Endothelial cell of umbilical vein (primary cell): ENCODE measurements at regions not wholly inside any gene's neighbourhood (a gene's known extent, or its start where the extent isn't known, plus 50 kb on each side); places are given as distances from the start of the nearest gene placed in this dataset.

Experiments
- BruUV-seq: library from RNA; stranded (reverse); fragments of 400-500 nt; replicated peaks from 2 replicates; lab custom pipeline; 2021; lab: Mats Ljungman, UMichigan
- CTCF ChIA-PET: fragments of 300-600, 350-600 bp; sonication (Branson Sonifier 250); formaldehyde crosslinking; loops from one replicate; lab custom pipeline; 2021; ENCODE audit warnings: antibody characterized with exemption, inconsistent platforms; lab: Charles Lee
- POLR2A ChIA-PET: fragments of 300-600, 350-600 bp; sonication (Branson Sonifier 250); formaldehyde crosslinking; loops from one replicate; lab custom pipeline; 2021; ENCODE audit warnings: antibody characterized with exemption, inconsistent platforms; lab: Charles Lee
- DNase-seq: peaks from one replicate; pipeline ENCODE4 v3.0.0-alpha.2; 2011; ENCODE audit warnings: low read depth, low spot score
- FAIRE-seq: peaks from 2 replicates; lab custom pipeline; 2011; peaks lifted over from hg19 to GRCh38; lab: Jason Lieb, UNC
- H2AFZ ChIP-seq: 2 replicates; pipeline ENCODE4 v1.6.0; 2012; ENCODE audit warnings: low read depth, low read length, control low read depth, inconsistent platforms
- H3K27ac ChIP-seq: 2 replicates; pipeline ENCODE4 v1.5.1; 2011; ENCODE audit warnings: low read depth, mild to moderate bottlenecking, control low read depth, low read length, moderate library complexity; ENCODE audit not compliant: insufficient read depth
- H3K27me3 ChIP-seq, 2 experiments: 2 replicates each; pipeline versions ENCODE4 v1.6.0 to v1.6.1; 2011; ENCODE audit warnings: low read length in 2 of 2, mixed read lengths in 1 of 2; ENCODE audit not compliant: control insufficient read depth in 2 of 2, insufficient read depth in 2 of 2
- H3K36me3 ChIP-seq, 2 experiments: 2 replicates in 1 of 2; 3 replicates in 1 of 2; pipeline ENCODE4 v1.5.1; 2011; ENCODE audit warnings: low read length in 2 of 2, mild to moderate bottlenecking in 1 of 2, moderate library complexity in 1 of 2; ENCODE audit not compliant: control insufficient read depth in 2 of 2, insufficient read depth in 2 of 2; ENCODE audit errors: extremely low read depth in 1 of 2
- H3K4me1 ChIP-seq: 3 replicates; pipeline ENCODE4 v1.5.1; 2011; ENCODE audit warnings: mild to moderate bottlenecking, low read length; ENCODE audit not compliant: control insufficient read depth, insufficient read depth; ENCODE audit errors: extremely low read depth
- H3K4me2 ChIP-seq: 2 replicates; pipeline ENCODE4 v1.6.1; 2011; ENCODE audit warnings: low read length, control low read depth, mixed read lengths; ENCODE audit not compliant: insufficient read depth
- H3K4me3 ChIP-seq, 3 experiments: fragments of 200-600 bp in 1 of 3; sonication (generic), shearing (Covaris generic) in 1 of 3; replicated peaks in 1 of 3; 2 replicates each; pipeline ENCODE4 v1.5.1; 2011 to 2016; ENCODE audit warnings: control low read depth in 3 of 3, low read length in 3 of 3, mild to moderate bottlenecking in 2 of 3, inconsistent platforms in 1 of 3, low read depth in 1 of 3, moderate library complexity in 1 of 3; ENCODE audit not compliant: insufficient read depth in 1 of 3
- H3K79me2 ChIP-seq: 2 replicates; pipeline ENCODE4 v1.6.0; 2012; ENCODE audit warnings: low read length, inconsistent platforms; ENCODE audit not compliant: control insufficient read depth, insufficient read depth
- H3K9ac ChIP-seq: replicated peaks from 2 replicates; pipeline ENCODE3; 2011; ENCODE audit warnings: low read length, control low read depth; ENCODE audit not compliant: insufficient read depth; ENCODE audit errors: extremely low read depth
- H3K9me1 ChIP-seq: replicated peaks from 3 replicates; pipeline ENCODE4 v1.6.0; 2011; ENCODE audit warnings: mild to moderate bottlenecking, low read length; ENCODE audit not compliant: control insufficient read depth, insufficient read depth; ENCODE audit errors: extremely low read depth
- H3K9me3 ChIP-seq: replicated peaks from 2 replicates; pipeline ENCODE4 v1.5.1; 2012; ENCODE audit warnings: low read length, inconsistent platforms; ENCODE audit not compliant: control insufficient read depth, insufficient read depth
- H4K20me1 ChIP-seq: replicated peaks from 2 replicates; pipeline ENCODE3; 2011; ENCODE audit warnings: mild to moderate bottlenecking, low read length; ENCODE audit not compliant: control insufficient read depth, insufficient read depth; ENCODE audit errors: extremely low read depth
- EZH2 ChIP-seq: IDR thresholded peaks from 2 replicates; pipeline ENCODE4 v1.6.1; 2012; ENCODE audit warnings: borderline replicate concordance, low read depth, mild to moderate bottlenecking, moderate library complexity, low read length, inconsistent platforms; ENCODE audit not compliant: severe bottlenecking
- FOS ChIP-seq: IDR thresholded peaks from 2 replicates; pipeline ENCODE4 v1.6.1; 2011; ENCODE audit warnings: mild to moderate bottlenecking, low read length, moderate library complexity, borderline replicate concordance; ENCODE audit not compliant: insufficient read depth
- GATA2 ChIP-seq: IDR thresholded peaks from 2 replicates; pipeline ENCODE4 v1.7.0; 2011; ENCODE audit warnings: low read depth, mild to moderate bottlenecking, moderate library complexity, mixed read lengths, low read length; ENCODE audit not compliant: insufficient read length, insufficient read depth
- JUN ChIP-seq: IDR thresholded peaks from 2 replicates; pipeline ENCODE4 v1.6.1; 2011; ENCODE audit warnings: borderline replicate concordance, low read depth; ENCODE audit not compliant: insufficient read length, insufficient read depth
- MYC ChIP-seq: IDR thresholded peaks from one replicate; pipeline ENCODE4 v1.6.1; 2011; ENCODE audit warnings: mild to moderate bottlenecking, low read depth, low read length
- POLR2A ChIP-seq: IDR thresholded peaks from 2 replicates; pipeline ENCODE4 v1.6.1; 2012; ENCODE audit warnings: low read depth, mild to moderate bottlenecking, control low read depth, low read length
- POLR2AphosphoS5 ChIP-seq: IDR thresholded peaks from 2 replicates; pipeline ENCODE4 v1.6.1; 2012; ENCODE audit warnings: low read depth, mild to moderate bottlenecking, control low read depth, low read length, moderate library complexity; ENCODE audit not compliant: insufficient read depth
- dilution Hi-C: fragments of 300-500 bp; cut with MboI; formaldehyde crosslinking; loops from one replicate; pipeline ENCODE4 v1.15.0; 2019; ENCODE audit warnings: low sequenced_read_pairs; ENCODE audit not compliant: extremely low pct_ligation_motif_present
- intact Hi-C: fragments of 100-400 bp; cut with micrococcal nuclease; formaldehyde crosslinking; loops from one replicate; pipeline ENCODE4 v1.10.0; 2022
- TF ChIP-seq, protein P1 (sequence below), 2 donors: IDR thresholded peaks; 1 replicate in 1 of 2; 2 replicates in 1 of 2; pipeline ENCODE4 v1.5.1; 2011; ENCODE audit warnings: low read length in 2 of 2, mild to moderate bottlenecking in 2 of 2, moderate library complexity in 2 of 2, control low read depth in 1 of 2, inconsistent platforms in 1 of 2, low read depth in 1 of 2; ENCODE audit not compliant: insufficient read depth in 1 of 2; ENCODE audit errors: extremely low read depth in 1 of 2
- TF ChIP-seq, protein P2 (sequence below): IDR thresholded peaks from 2 replicates; pipeline ENCODE4 v1.6.1; 2011; ENCODE audit not compliant: insufficient read depth, insufficient read length

DNA sequence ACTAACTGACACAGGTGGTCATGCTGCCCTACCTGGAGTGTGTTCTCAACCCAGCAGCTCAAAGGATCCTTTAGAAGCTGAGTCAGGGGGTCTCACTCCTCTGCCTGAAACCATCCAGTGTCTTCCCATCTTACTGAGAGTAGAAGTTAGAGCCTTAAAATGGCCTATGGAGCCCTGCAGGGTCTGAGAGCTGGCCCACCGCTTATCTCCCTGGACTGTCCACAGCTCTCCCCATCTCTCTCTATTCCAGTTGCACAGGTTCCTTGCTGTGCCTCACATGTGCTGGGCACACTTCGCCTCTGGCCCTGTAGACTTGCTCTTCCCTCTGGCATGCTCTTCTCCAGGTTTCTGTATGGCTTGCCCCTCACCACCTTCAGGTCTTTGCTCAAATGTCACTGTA is 148.6 kb upstream of the CACNA1E start:
- Histone ChIP-seq H3K9me1 (no peaks in the 10 kb centered on the region), H4K20me1 (no peaks in the 10 kb centered on the region), H3K4me1 (no peaks in the 10 kb centered on the region), H3K9me3 (no peaks in the 10 kb centered on the region), H3K27ac (no peak overlapping the region), H2AFZ (no peak overlapping the region), H3K4me2 (no peak overlapping the region), H3K4me3 (no peak overlapping the region), H3K9ac (no peak overlapping the region), H3K36me3 (no peaks in the 10 kb centered on the region), H3K27me3 (no peaks in the 10 kb centered on the region), H3K79me2 (no peaks in the 10 kb centered on the region)
- TF ChIP-seq JUN, result no peak
- TF ChIP-seq EZH2, result no peak
- TF ChIP-seq, protein P1, sequence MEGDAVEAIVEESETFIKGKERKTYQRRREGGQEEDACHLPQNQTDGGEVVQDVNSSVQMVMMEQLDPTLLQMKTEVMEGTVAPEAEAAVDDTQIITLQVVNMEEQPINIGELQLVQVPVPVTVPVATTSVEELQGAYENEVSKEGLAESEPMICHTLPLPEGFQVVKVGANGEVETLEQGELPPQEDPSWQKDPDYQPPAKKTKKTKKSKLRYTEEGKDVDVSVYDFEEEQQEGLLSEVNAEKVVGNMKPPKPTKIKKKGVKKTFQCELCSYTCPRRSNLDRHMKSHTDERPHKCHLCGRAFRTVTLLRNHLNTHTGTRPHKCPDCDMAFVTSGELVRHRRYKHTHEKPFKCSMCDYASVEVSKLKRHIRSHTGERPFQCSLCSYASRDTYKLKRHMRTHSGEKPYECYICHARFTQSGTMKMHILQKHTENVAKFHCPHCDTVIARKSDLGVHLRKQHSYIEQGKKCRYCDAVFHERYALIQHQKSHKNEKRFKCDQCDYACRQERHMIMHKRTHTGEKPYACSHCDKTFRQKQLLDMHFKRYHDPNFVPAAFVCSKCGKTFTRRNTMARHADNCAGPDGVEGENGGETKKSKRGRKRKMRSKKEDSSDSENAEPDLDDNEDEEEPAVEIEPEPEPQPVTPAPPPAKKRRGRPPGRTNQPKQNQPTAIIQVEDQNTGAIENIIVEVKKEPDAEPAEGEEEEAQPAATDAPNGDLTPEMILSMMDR (IDR thresholded peaks at IDR 0.05; ENCODE audit: extremely low read depth in 1 of 2, insufficient read depth in 1 of 2, low read depth in 1 of 2, low read length in 2 of 2), result no peak
- TF ChIP-seq POLR2AphosphoS5, result no peak
- TF ChIP-seq GATA2, result no peak
- TF ChIP-seq MYC, result no peak
- ChIA-PET POLR2A (no interaction called here), CTCF (no interaction called here)
- dilution Hi-C loops (no loop called here), intact Hi-C loops (no loop called here)
- BruUV-seq, result no TSS peak
- DNase-seq, result no peak
- FAIRE-seq, result no peak

DNA sequence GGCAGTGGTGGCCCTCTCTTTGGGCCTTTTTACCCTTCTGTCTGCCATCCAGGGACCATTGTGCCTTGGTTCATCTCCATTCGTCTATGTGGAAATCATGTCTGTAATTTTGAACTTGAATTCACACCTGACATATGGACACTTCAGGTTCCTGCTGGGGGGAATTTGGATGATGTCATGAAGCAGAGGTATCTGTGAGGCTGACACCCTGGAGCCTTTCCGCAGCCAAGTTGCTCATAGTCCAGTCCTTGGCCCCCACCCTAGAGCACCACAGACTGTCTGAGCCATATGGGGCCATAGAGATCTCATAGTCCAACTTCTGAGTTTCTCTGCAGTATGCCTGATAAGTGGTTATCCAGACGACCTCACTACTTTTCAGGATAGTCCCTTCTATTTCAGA is 147.7 kb upstream of the CACNA1E start:
- Histone ChIP-seq H3K4me1 (no peaks in the 10 kb centered on the region), H3K79me2 (no peaks in the 10 kb centered on the region), H3K4me3 (no peak overlapping the region), H3K4me2 (no peak overlapping the region), H2AFZ (no peak overlapping the region), H3K9me1 (no peaks in the 10 kb centered on the region), H3K9ac (no peak overlapping the region), H3K27ac (no peak overlapping the region), H3K27me3 (no peaks in the 10 kb centered on the region), H3K9me3 (no peaks in the 10 kb centered on the region), H4K20me1 (no peaks in the 10 kb centered on the region), H3K36me3 (no peaks in the 10 kb centered on the region)
- TF ChIP-seq, protein P2, sequence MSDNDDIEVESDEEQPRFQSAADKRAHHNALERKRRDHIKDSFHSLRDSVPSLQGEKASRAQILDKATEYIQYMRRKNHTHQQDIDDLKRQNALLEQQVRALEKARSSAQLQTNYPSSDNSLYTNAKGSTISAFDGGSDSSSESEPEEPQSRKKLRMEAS, result no peak
- no peak for TF ChIP-seq JUN
- TF ChIP-seq MYC, result no peak
- TF ChIP-seq POLR2AphosphoS5, result no peak
- no peak for TF ChIP-seq EZH2
- TF ChIP-seq, protein P1 (IDR thresholded peaks at IDR 0.05; ENCODE audit: extremely low read depth in 1 of 2, insufficient read depth in 1 of 2, low read depth in 1 of 2, low read length in 2 of 2), result no peak
- no peak for TF ChIP-seq GATA2
- no peak for TF ChIP-seq POLR2A
- TF ChIP-seq FOS, result no peak
- no peak for FAIRE-seq
- BruUV-seq, result no TSS peak
- dilution Hi-C loops, result no loop called here
- ChIA-PET CTCF (no interaction called here), POLR2A (no interaction called here)
- no peak for DNase-seq
- intact Hi-C loops, result no loop called here
